Osteoblast (primary cell): ENCODE measurements at regions not wholly inside any gene's neighbourhood (a gene's known extent, or its start where the extent isn't known, plus 50 kb on each side); places are given as distances from the start of the nearest gene placed in this dataset.

ENCODE experiments used
- DNase-seq: peaks from one replicate; pipeline ENCODE4 v3.0.0; 2011; ENCODE audit warnings: low spot score, mixed read lengths; ENCODE audit not compliant: insufficient read length; ENCODE audit errors: missing footprints
- H2AFZ ChIP-seq: 2 replicates; pipeline ENCODE4 v1.6.0; 2011; ENCODE audit warnings: mild to moderate bottlenecking, low read length
- H3K27ac ChIP-seq: 2 replicates; pipeline ENCODE4 v1.5.1; 2011; ENCODE audit warnings: mild to moderate bottlenecking, low read depth, low read length, moderate library complexity
- H3K27me3 ChIP-seq: 2 replicates; pipeline ENCODE4 v1.6.0; 2012; ENCODE audit warnings: mild to moderate bottlenecking, control low read depth, inconsistent platforms, low read length, moderate library complexity; ENCODE audit not compliant: insufficient read depth
- H3K36me3 ChIP-seq: 2 replicates; pipeline ENCODE4 v1.5.1; 2011; ENCODE audit warnings: mild to moderate bottlenecking, low read length, control low read depth, moderate library complexity; ENCODE audit not compliant: insufficient read depth
- H3K4me1 ChIP-seq: 2 replicates; pipeline ENCODE4 v1.5.1; 2011; ENCODE audit warnings: mild to moderate bottlenecking, low read length, control low read depth, moderate library complexity; ENCODE audit not compliant: insufficient read depth
- H3K4me2 ChIP-seq: 2 replicates; pipeline ENCODE4 v1.6.0; 2011; ENCODE audit warnings: mild to moderate bottlenecking, low read length; ENCODE audit not compliant: insufficient read depth
- H3K4me3 ChIP-seq: fragments of 200-600 bp; sonication (generic); 3 replicates; pipeline ENCODE4 v1.5.1; 2012; ENCODE audit warnings: mild to moderate bottlenecking, low read length, inconsistent platforms; ENCODE audit not compliant: insufficient read depth
- H3K79me2 ChIP-seq: 2 replicates; pipeline ENCODE4 v1.6.0; 2012; ENCODE audit warnings: mild to moderate bottlenecking, low read length, control low read depth, inconsistent platforms; ENCODE audit not compliant: insufficient read depth
- H3K9me3 ChIP-seq: 2 replicates; pipeline ENCODE4 v1.5.1; 2011; ENCODE audit warnings: low read depth, low read length, control low read depth
- H4K20me1 ChIP-seq: 2 replicates; pipeline ENCODE4 v1.6.0; 2012; ENCODE audit warnings: mild to moderate bottlenecking, low read length, control low read depth; ENCODE audit not compliant: insufficient read depth
- CTCF ChIP-seq: IDR thresholded peaks from 2 replicates; pipeline ENCODE4 v1.5.1; 2011; ENCODE audit warnings: mild to moderate bottlenecking, low read depth, low read length, moderate library complexity; ENCODE audit errors: extremely low read depth

- no peaks in the 10 kb centered on the region for H4K20me1 ChIP-seq
- no peak overlapping the region for H3K4me3 ChIP-seq
- no peak overlapping the region for H3K27ac ChIP-seq
- H3K79me2 ChIP-seq = no peaks in the 10 kb centered on the region
- no peaks in the 10 kb centered on the region for H3K9me3 ChIP-seq
- no peak overlapping the region for H3K4me2 ChIP-seq
- no peak overlapping the region for H2AFZ ChIP-seq
- DNase-seq = no peak
- no peaks in the 10 kb centered on the region for H3K27me3 ChIP-seq
- no peak for TF ChIP-seq CTCF
- no peaks in the 10 kb centered on the region for H3K4me1 ChIP-seq
- no peaks in the 10 kb centered on the region for H3K36me3 ChIP-seq
Observed at GRCh38 chr3:116767726-116768125, 58.1 kb downstream of the TUSC7 start.

GRCh38 chr3:116770815-116771450, 61.4 kb downstream of the TUSC7 start:
- Histone ChIP-seq H3K4me2 (no peak overlapping the region), H3K79me2 (no peaks in the 10 kb centered on the region), H3K4me1 (no peaks in the 10 kb centered on the region), H3K4me3 (no peak overlapping the region), H3K36me3 (no peaks in the 10 kb centered on the region), H3K27ac (no peak overlapping the region), H3K9me3 (no peaks in the 10 kb centered on the region), H4K20me1 (no peaks in the 10 kb centered on the region), H2AFZ (no peak overlapping the region), H3K27me3 (no peaks in the 10 kb centered on the region)
- TF ChIP-seq CTCF = peak; percentile 100
- peak; percentile 29 for DNase-seq

GRCh38 chr3:116776880-116777785, 67.6 kb downstream of the TUSC7 start:
- no peak for TF ChIP-seq CTCF
- Histone ChIP-seq H3K4me3 (no peak overlapping the region), H3K4me1 (no peaks in the 10 kb centered on the region), H2AFZ (no peak overlapping the region), H3K36me3 (no peaks in the 10 kb centered on the region), H3K4me2 (no peak overlapping the region), H3K79me2 (no peaks in the 10 kb centered on the region), H3K27me3 (no peaks in the 10 kb centered on the region), H3K27ac (no peak overlapping the region), H4K20me1 (no peaks in the 10 kb centered on the region), H3K9me3 (no peaks in the 10 kb centered on the region)
- no peak for DNase-seq

- Histone ChIP-seq H3K4me3 (no peak overlapping the region), H3K79me2 (no peaks in the 10 kb centered on the region), H3K4me1 (no peaks in the 10 kb centered on the region), H4K20me1 (no peaks in the 10 kb centered on the region), H3K27ac (no peak overlapping the region), H3K27me3 (no peaks in the 10 kb centered on the region), H3K36me3 (no peaks in the 10 kb centered on the region), H3K9me3 (no peaks in the 10 kb centered on the region), H3K4me2 (no peak overlapping the region), H2AFZ (no peak overlapping the region)
- no peak for DNase-seq
- TF ChIP-seq CTCF = no peak
Observed at GRCh38 chr3:116785226-116785625, 75.6 kb downstream of the TUSC7 start.
